Loucy (cell line): ENCODE measurements at regions not wholly inside any gene's neighbourhood (a gene's known extent, or its start where the extent isn't known, plus 50 kb on each side); places are given as distances from the start of the nearest gene placed in this dataset.

ENCODE experiments used
- H2AFZ ChIP-seq: fragments of 200-600 bp; sonication (generic); 2 replicates; pipeline ENCODE4 v1.6.0; 2016; ENCODE audit warnings: antibody characterized with exemption, mild to moderate bottlenecking, low read length, moderate library complexity
- H3F3A ChIP-seq: fragments of 200-600 bp; 2 replicates; pipeline ENCODE4 v1.6.0; 2016; ENCODE audit warnings: antibody characterized with exemption, low read depth, mild to moderate bottlenecking
- H3K27me3 ChIP-seq: fragments of 200-600 bp; sonication (generic); 2 replicates; pipeline ENCODE4 v1.6.1; 2014; ENCODE audit warnings: low read length, mild to moderate bottlenecking; ENCODE audit not compliant: insufficient read depth, poor library complexity, severe bottlenecking
- H3K36me3 ChIP-seq: fragments of 200-600 bp; sonication (generic); 2 replicates; pipeline ENCODE4 v1.6.1; 2016; ENCODE audit warnings: low read length; ENCODE audit not compliant: insufficient read depth
- H3K4me1 ChIP-seq: fragments of 200-600 bp; sonication (generic); 2 replicates; pipeline ENCODE4 v1.5.1; 2014; ENCODE audit warnings: low read length, mild to moderate bottlenecking; ENCODE audit not compliant: insufficient read depth, poor library complexity, severe bottlenecking
- H3K4me2 ChIP-seq: fragments of 200-600 bp; sonication (generic); 2 replicates; pipeline ENCODE4 v1.6.0; 2014; ENCODE audit warnings: antibody characterized with exemption, low read length, low read depth, mild to moderate bottlenecking; ENCODE audit not compliant: poor library complexity, severe bottlenecking
- H3K4me3 ChIP-seq: fragments of 200-600 bp; sonication (generic); 2 replicates; pipeline ENCODE4 v1.5.1; 2014; ENCODE audit warnings: low read length, mild to moderate bottlenecking, mixed read lengths; ENCODE audit not compliant: poor library complexity, severe bottlenecking
- H3K79me2 ChIP-seq: fragments of 200-600 bp; sonication (generic); 2 replicates; pipeline ENCODE4 v1.6.1; 2014; ENCODE audit warnings: low read length; ENCODE audit not compliant: insufficient read depth
- H3K9ac ChIP-seq: fragments of 200-600 bp; sonication (generic); 2 replicates; pipeline ENCODE4 v1.6.0; 2014; ENCODE audit warnings: mild to moderate bottlenecking, low read depth, low read length, moderate library complexity; ENCODE audit not compliant: poor library complexity, severe bottlenecking
- H3K9me2 ChIP-seq: fragments of 200-600 bp; sonication (generic); replicated peaks from 2 replicates; pipeline ENCODE4 v1.6.1; 2016; ENCODE audit warnings: low read depth, low read length, mixed read lengths
- H3K9me3 ChIP-seq: fragments of 200-600 bp; sonication (generic); 2 replicates; pipeline ENCODE4 v1.6.1; 2014; ENCODE audit warnings: mild to moderate bottlenecking, antibody characterized with exemption, low read length, low read depth; ENCODE audit not compliant: insufficient read depth
- H4K20me1 ChIP-seq: fragments of 200-600 bp; sonication (generic); 2 replicates; pipeline ENCODE4 v1.6.0; 2014; ENCODE audit warnings: antibody characterized with exemption, low read length, mild to moderate bottlenecking; ENCODE audit not compliant: insufficient read depth, poor library complexity, severe bottlenecking
- EZH2phosphoT487 ChIP-seq: fragments of 200-600 bp; IDR thresholded peaks from 2 replicates; pipeline ENCODE4 v1.6.1; 2018; ENCODE audit warnings: antibody characterized with exemption, mild to moderate bottlenecking, moderate library complexity, borderline replicate concordance
- TF ChIP-seq, protein P1 (sequence below): fragments of 200-600 bp; sonication (generic); conservative IDR thresholded peaks from 2 replicates; pipeline ENCODE4 v1.5.1; 2014; ENCODE audit warnings: mild to moderate bottlenecking, antibody characterized with exemption, low read length

GRCh38 chr10:10513067-10513466, 504.6 kb upstream of the CELF2 start:
- no peak for TF ChIP-seq EZH2phosphoT487
- TF ChIP-seq, protein P1, sequence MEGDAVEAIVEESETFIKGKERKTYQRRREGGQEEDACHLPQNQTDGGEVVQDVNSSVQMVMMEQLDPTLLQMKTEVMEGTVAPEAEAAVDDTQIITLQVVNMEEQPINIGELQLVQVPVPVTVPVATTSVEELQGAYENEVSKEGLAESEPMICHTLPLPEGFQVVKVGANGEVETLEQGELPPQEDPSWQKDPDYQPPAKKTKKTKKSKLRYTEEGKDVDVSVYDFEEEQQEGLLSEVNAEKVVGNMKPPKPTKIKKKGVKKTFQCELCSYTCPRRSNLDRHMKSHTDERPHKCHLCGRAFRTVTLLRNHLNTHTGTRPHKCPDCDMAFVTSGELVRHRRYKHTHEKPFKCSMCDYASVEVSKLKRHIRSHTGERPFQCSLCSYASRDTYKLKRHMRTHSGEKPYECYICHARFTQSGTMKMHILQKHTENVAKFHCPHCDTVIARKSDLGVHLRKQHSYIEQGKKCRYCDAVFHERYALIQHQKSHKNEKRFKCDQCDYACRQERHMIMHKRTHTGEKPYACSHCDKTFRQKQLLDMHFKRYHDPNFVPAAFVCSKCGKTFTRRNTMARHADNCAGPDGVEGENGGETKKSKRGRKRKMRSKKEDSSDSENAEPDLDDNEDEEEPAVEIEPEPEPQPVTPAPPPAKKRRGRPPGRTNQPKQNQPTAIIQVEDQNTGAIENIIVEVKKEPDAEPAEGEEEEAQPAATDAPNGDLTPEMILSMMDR: no peak

GRCh38 chr10:10513898-10514297, 503.8 kb upstream of the CELF2 start:
- Histone ChIP-seq H3K9me3 (no peaks in the 10 kb centered on the region), H3K4me1 (no peaks in the 10 kb centered on the region), H2AFZ (no peak overlapping the region), H3F3A (no peaks in the 10 kb centered on the region), H3K27me3 (no peaks in the 10 kb centered on the region), H3K36me3 (no peaks in the 10 kb centered on the region), H3K9ac (no peak overlapping the region), H3K9me2 (no peaks in the 10 kb centered on the region), H4K20me1 (no peaks in the 10 kb centered on the region), H3K79me2 (no peaks in the 10 kb centered on the region), H3K4me3 (no peak overlapping the region), H3K4me2 (no peak overlapping the region)
- no peak for TF ChIP-seq EZH2phosphoT487
- TF ChIP-seq, protein P1: no peak

More at GRCh38 chr10:10513067-10513466, 504.6 kb upstream of the CELF2 start:
- no peaks in the 10 kb centered on the region for H3K27me3 ChIP-seq
- no peak overlapping the region for H2AFZ ChIP-seq
- H3K4me1 ChIP-seq: no peaks in the 10 kb centered on the region
- no peaks in the 10 kb centered on the region for H3K36me3 ChIP-seq
- no peaks in the 10 kb centered on the region for H3K79me2 ChIP-seq
- H3K9me2 ChIP-seq: no peaks in the 10 kb centered on the region
- H4K20me1 ChIP-seq: no peaks in the 10 kb centered on the region
- no peaks in the 10 kb centered on the region for H3F3A ChIP-seq
- no peak overlapping the region for H3K4me3 ChIP-seq
- no peak overlapping the region for H3K4me2 ChIP-seq
- H3K9me3 ChIP-seq: no peaks in the 10 kb centered on the region
- H3K9ac ChIP-seq: no peak overlapping the region

DNA sequence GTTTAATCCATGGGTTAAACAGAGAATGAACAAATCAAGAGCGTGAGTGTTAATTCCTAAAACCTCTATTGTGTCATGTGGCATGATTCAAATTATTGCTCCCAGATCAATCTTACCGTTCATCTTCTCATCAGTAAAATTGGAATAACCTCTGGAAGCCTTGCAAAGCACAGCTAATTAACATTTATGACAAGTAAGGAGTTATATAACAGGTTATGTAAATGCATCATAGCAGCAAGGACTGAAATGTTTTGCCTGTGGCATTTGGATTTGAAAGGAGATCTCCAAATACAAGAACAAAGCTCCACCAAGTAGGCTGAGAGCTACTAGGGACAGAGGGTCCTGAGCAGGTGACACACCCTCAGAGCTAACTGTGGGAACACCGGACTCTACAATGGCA, 502.9 kb upstream of the CELF2 start:
- H4K20me1 ChIP-seq: no peaks in the 10 kb centered on the region
- no peaks in the 10 kb centered on the region for H3K9me2 ChIP-seq
- no peaks in the 10 kb centered on the region for H3K9me3 ChIP-seq

More for the DNA sequence above, 502.9 kb upstream of the CELF2 start:
- Histone ChIP-seq H3K4me3 (no peak overlapping the region), H3K4me1 (no peaks in the 10 kb centered on the region), H3K36me3 (no peaks in the 10 kb centered on the region), H3K4me2 (no peak overlapping the region), H3K79me2 (no peaks in the 10 kb centered on the region), H3K9ac (no peak overlapping the region), H3K27me3 (no peaks in the 10 kb centered on the region), H2AFZ (no peak overlapping the region), H3F3A (no peaks in the 10 kb centered on the region)
- TF ChIP-seq EZH2phosphoT487: no peak
- TF ChIP-seq, protein P1: no peak
